ENCODE measurements at regions not wholly inside any gene's neighbourhood (a gene's known extent, or its start where the extent isn't known, plus 50 kb on each side); places are given as distances from the start of the nearest gene placed in this dataset.

DNA sequence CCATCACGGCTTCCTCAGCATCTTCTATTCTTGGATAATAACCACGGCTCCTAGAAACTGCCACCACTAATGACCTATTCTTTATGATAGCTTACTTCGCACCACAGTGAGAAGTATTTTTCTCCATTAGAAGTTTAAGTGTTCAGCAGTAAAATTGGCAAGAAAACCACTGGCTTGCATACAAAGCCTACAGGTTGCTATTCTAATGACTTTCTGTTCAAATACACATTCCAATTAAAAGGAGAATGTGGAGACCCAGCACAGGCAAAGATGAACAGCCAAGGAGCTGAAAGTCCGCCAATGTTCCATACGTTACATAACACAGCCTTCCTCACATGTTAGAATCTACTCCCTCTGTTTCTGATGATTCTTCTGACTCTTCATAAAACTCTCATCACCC lies 875.0 kb upstream of the PRKX start:
- DNase-seq (ENCODE audit: low spot score) = no peak
- TF ChIP-seq CTCF (IDR thresholded peaks at IDR 0.05; ENCODE audit: extremely low read depth, insufficient read depth, missing control alignments) = no peak
- in situ Hi-C loops (cut with MboI; ENCODE audit: low pct_unique_long_range_greater_than_20kb, low sequenced_read_pairs, unreplicated experiment) = no loop called here

DNA sequence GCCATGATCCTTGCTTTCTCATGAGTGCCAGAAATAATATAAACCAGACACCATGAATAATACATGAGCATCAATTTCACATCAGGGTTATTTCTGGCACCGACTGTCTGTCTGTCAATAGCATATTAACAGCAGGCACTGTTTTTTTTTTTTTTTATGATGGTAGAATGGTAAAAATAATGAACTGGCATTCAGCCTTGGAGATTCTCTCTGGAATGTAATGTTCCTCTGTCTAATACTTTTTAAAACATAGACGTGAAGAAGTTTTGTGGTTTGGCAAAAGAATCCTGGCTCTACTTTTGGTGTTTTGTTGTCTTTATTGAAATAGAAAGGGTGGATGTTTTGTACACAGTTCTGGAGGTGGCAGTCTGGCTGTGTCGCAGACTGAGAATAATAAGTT lies 874.6 kb upstream of the PRKX start:
- in situ Hi-C loops (cut with MboI; ENCODE audit: low pct_unique_long_range_greater_than_20kb, low sequenced_read_pairs, unreplicated experiment) = no loop called here
- DNase-seq (ENCODE audit: low spot score) = no peak

GRCh38 chrX:4579999-4580398 lies 866.5 kb upstream of the PRKX start:
- no peak for TF ChIP-seq CTCF (IDR thresholded peaks at IDR 0.05; ENCODE audit: extremely low read depth, insufficient read depth, missing control alignments)
- DNase-seq (ENCODE audit: low spot score) = no peak
- in situ Hi-C loops (cut with MboI; ENCODE audit: low pct_unique_long_range_greater_than_20kb, low sequenced_read_pairs, unreplicated experiment) = no loop called here

More for the DNA sequence above, 874.6 kb upstream of the PRKX start:
- TF ChIP-seq CTCF (IDR thresholded peaks at IDR 0.05; ENCODE audit: extremely low read depth, insufficient read depth, missing control alignments) = no peak

- no peak for DNase-seq (ENCODE audit: low spot score)
- no peak for TF ChIP-seq CTCF (IDR thresholded peaks at IDR 0.05; ENCODE audit: extremely low read depth, insufficient read depth, missing control alignments)
- in situ Hi-C loops (cut with MboI; ENCODE audit: low pct_unique_long_range_greater_than_20kb, low sequenced_read_pairs, unreplicated experiment) = no loop called here
Observed at GRCh38 chrX:4579480-4579879, 866.0 kb upstream of the PRKX start.

DNA sequence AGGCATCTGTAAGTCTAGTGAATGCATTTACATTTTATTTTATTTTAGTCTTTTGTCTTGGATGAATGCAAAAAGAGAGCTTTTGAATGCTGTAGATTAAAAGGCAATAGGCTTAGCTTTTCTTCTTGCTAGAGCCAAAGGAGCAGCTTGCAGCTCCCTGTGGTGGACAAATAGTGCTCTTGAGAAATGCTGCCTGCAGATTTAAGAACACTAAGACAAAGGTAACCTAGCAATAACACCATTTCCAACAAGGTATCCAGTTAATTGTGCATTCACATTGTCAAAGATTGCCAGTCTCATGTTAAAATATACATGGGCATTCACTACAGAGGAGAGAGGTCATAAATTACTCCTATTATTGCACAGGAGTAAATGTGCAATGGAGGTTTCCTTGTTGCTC lies 859.2 kb upstream of the PRKX start:
- no peak for TF ChIP-seq CTCF (IDR thresholded peaks at IDR 0.05; ENCODE audit: extremely low read depth, insufficient read depth, missing control alignments)

GRCh38 chrX:4570151-4570550 lies 856.7 kb upstream of the PRKX start:
- in situ Hi-C loops (cut with MboI; ENCODE audit: low pct_unique_long_range_greater_than_20kb, low sequenced_read_pairs, unreplicated experiment) = no loop called here
- TF ChIP-seq CTCF (IDR thresholded peaks at IDR 0.05; ENCODE audit: extremely low read depth, insufficient read depth, missing control alignments) = no peak
- no peak for DNase-seq (ENCODE audit: low spot score)

More for the DNA sequence above, 859.2 kb upstream of the PRKX start:
- in situ Hi-C loops (cut with MboI; ENCODE audit: low pct_unique_long_range_greater_than_20kb, low sequenced_read_pairs, unreplicated experiment) = no loop called here
- DNase-seq (ENCODE audit: low spot score) = no peak

- TF ChIP-seq CTCF (IDR thresholded peaks at IDR 0.05; ENCODE audit: extremely low read depth, insufficient read depth, missing control alignments) = no peak
- in situ Hi-C loops (cut with MboI; ENCODE audit: low pct_unique_long_range_greater_than_20kb, low sequenced_read_pairs, unreplicated experiment) = no loop called here
- DNase-seq (ENCODE audit: low spot score) = no peak
Observed at GRCh38 chrX:4560192-4560591, 846.7 kb upstream of the PRKX start.
